22Rv1 (cell line): ENCODE measurements at regions not wholly inside any gene's neighbourhood (a gene's known extent, or its start where the extent isn't known, plus 50 kb on each side); places are given as distances from the start of the nearest gene placed in this dataset.

Source experiments
- H3K27ac ChIP-seq: fragments of 450-650 bp; 2 replicates; pipeline ENCODE4 v1.5.1; 2017
- CTCF ChIP-seq: fragments of 450-650 bp; IDR thresholded peaks from 2 replicates; pipeline ENCODE4 v1.5.1; 2017; ENCODE audit warnings: mild to moderate bottlenecking
- ZFX ChIP-seq: fragments of 450-650 bp; IDR thresholded peaks from 2 replicates; pipeline ENCODE4 v1.6.1; 2017; ENCODE audit warnings: antibody characterized with exemption, borderline replicate concordance

- TF ChIP-seq CTCF (no peak), ZFX (no peak)
- H3K27ac ChIP-seq, result no peak overlapping the region
Observed at GRCh38 chr18:40687399-40687798, 1267.6 kb upstream of the PIK3C3 start.

GRCh38 chr18:40686836-40687235 is 1268.2 kb upstream of the PIK3C3 start:
- TF ChIP-seq ZFX, result no peak
- no peak for TF ChIP-seq CTCF
- H3K27ac ChIP-seq, result no peak overlapping the region

DNA sequence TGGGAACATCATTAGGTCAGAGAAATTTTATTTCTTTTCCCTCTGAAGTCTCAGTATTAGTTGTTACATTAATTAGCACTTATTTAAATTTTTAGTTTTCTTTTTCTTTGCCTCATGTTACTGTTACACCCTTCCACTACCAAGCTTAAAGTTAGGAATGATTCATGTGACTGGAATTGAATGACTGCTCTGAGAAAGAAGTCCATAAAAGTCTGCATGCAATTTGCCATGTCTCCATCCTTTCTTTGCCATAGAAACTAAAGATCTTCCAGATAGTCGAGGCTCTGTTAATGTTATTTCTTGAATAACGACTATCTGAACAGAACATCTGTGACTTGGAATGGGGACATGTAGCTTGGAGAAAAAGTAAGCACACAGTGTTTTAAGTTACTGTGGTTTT is 1269.8 kb upstream of the PIK3C3 start:
- no peak for TF ChIP-seq ZFX
- H3K27ac ChIP-seq, result no peak overlapping the region

DNA sequence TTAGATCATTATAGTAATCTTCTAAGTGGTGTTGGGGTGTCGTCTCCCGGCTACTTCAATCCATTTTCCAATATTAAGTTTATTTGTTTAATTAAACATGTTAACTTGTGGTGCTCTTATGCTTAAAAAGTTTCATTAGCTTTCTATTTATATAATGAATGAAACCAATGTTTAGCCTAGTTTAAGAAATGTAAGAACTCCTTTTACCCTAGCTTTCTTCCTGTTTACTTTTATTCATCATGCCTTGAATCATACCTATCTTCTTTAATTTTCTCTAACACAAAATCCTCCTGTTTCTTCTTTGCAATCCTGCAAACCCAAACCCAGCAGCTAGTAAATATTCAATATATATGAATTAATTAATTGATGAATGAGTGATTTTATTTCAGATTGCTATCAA is 1276.7 kb upstream of the PIK3C3 start:
- no peak overlapping the region for H3K27ac ChIP-seq
- no peak for TF ChIP-seq ZFX
- TF ChIP-seq CTCF, result no peak

- no peak for TF ChIP-seq CTCF
- TF ChIP-seq ZFX, result no peak
- no peak overlapping the region for H3K27ac ChIP-seq
Observed at GRCh38 chr18:40676668-40677067, 1278.4 kb upstream of the PIK3C3 start.

GRCh38 chr18:40673150-40673549 is 1281.9 kb upstream of the PIK3C3 start:
- no peak for TF ChIP-seq CTCF
- no peak for TF ChIP-seq ZFX
- H3K27ac ChIP-seq, result no peak overlapping the region

GRCh38 chr18:40672590-40672989 is 1282.4 kb upstream of the PIK3C3 start:
- TF ChIP-seq CTCF (no peak), ZFX (no peak)
- H3K27ac ChIP-seq, result no peak overlapping the region

GRCh38 chr18:40670668-40671375 is 1284.2 kb upstream of the PIK3C3 start:
- H3K27ac ChIP-seq, result no peak overlapping the region
- TF ChIP-seq CTCF (no peak), ZFX (no peak)
